ENCODE measurements at regions not wholly inside any gene's neighbourhood (a gene's known extent, or its start where the extent isn't known, plus 50 kb on each side); places are given as distances from the start of the nearest gene placed in this dataset.

DNA sequence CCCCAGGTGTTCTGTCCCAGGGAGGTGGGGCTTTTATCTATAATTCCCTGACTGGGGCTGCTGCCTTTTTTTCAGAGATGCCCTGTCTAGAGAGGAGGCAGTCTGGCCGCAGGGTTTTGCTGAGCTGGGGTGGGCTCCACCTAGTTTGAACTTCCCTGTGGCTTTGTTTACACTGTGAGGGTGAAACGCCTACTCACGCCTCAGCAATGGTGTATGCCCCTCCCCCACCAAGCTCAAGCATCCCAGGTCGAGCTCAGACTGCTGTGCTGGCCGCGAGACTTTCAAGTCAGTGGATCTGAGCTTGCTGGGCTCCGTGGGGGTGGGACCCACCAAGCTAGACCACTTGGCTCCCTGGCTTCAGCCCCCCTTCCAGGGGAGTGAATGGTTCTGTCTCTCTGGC lies 124.3 kb downstream of the CENPF start:
- TF ChIP-seq POLR2A (IDR thresholded peaks at IDR 0.05; ENCODE audit: low read depth, low read length) (no peak), POLR2AphosphoS5 (IDR thresholded peaks at IDR 0.05; ENCODE audit: low read depth, low read length) (no peak)
